ENCODE measurements at regions not wholly inside any gene's neighbourhood (a gene's known extent, or its start where the extent isn't known, plus 50 kb on each side); places are given as distances from the start of the nearest gene placed in this dataset.

DNA sequence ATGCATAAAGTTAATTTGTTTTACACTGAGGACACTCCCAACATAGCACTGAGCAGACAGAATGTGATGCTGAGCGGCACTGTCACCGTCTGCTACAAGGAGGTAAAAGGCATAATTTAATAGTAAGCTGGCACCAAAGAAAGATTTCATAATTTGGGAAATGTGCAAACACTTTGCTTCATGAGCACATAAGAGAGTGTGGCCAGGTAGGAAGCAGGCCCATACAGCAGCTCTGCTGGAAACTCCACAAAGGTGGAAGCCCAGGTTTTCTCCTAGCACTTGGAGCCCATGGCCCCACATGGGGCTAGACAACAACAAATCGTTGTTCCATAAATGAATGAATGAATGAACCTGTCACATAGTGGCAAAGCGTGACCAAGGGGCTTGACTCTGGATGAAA lies 68.5 kb upstream of the CACNA2D3 start:
- Histone ChIP-seq H3K9me3 (ENCODE audit: insufficient read depth in 2 of 2, low read depth in 1 of 2, low read length in 1 of 2) (no peaks in the 10 kb centered on the region), H3K79me2 (ENCODE audit: control insufficient read depth in 1 of 2, insufficient read depth in 2 of 2, low read length in 2 of 2) (no peaks in the 10 kb centered on the region), H4K91ac (replicated peaks; ENCODE audit: insufficient read length, low read length) (no peak overlapping the region), H3K9ac (replicated peaks in 1 of 4; ENCODE audit: extremely low read depth in 1 of 4, low read depth in 3 of 4, low read length in 3 of 4) (no peak overlapping the region), H2BK20ac (ENCODE audit: low read length) (no peak overlapping the region), H3K4me1 (replicated peaks in 1 of 4; ENCODE audit: control insufficient read depth in 3 of 4, insufficient read depth in 4 of 4, low read length in 3 of 4) (peaks cover 0 to 3% (median 0%) of the 10 kb centered on the region in 4 experiments; a peak in 2 of 7 replicates), H2BK120ac (replicated peaks; ENCODE audit: low read depth, low read length) (no peak overlapping the region), H3K36me3 (ENCODE audit: control insufficient read depth in 2 of 4, insufficient read depth in 4 of 4, low read length in 3 of 4) (no peaks in the 10 kb centered on the region), H2AFZ (ENCODE audit: low read length) (no peak overlapping the region), H3K14ac (ENCODE audit: insufficient read length) (no peak overlapping the region), H2BK5ac (ENCODE audit: low read depth, low read length) (no peak overlapping the region), H2BK15ac (ENCODE audit: low read length) (no peak overlapping the region), H3K56ac (replicated peaks; ENCODE audit: insufficient read length, low read depth, low read length) (no peak overlapping the region), H3K79me1 (ENCODE audit: low read depth, low read length) (no peaks in the 10 kb centered on the region), H2BK12ac (ENCODE audit: low read depth, low read length) (no peak overlapping the region), H4K5ac (ENCODE audit: insufficient read length, low read depth, low read length) (no peak overlapping the region), H3K4me3 (ENCODE audit: extremely low read depth in 1 of 4, insufficient read depth in 2 of 4, low read depth in 3 of 4, low read length in 4 of 4) (no peak overlapping the region), H4K8ac (ENCODE audit: extremely low read depth, insufficient read depth, low read length) (no peak overlapping the region), H3K4ac (replicated peaks; ENCODE audit: insufficient read length, low read depth, low read length) (no peak overlapping the region), H3K23me2 (ENCODE audit: low read depth, low read length) (no peaks in the 10 kb centered on the region), H2AK5ac (ENCODE audit: low read depth, low read length) (no peak overlapping the region), H4K20me1 (replicated peaks in 1 of 2; ENCODE audit: control insufficient read depth in 1 of 2, insufficient read depth in 2 of 2, low read length in 2 of 2) (no peaks in the 10 kb centered on the region), H3K4me2 (ENCODE audit: insufficient read depth in 1 of 2, low read depth in 2 of 2, low read length in 2 of 2) (no peak overlapping the region), H3K23ac (ENCODE audit: insufficient read length) (no peak overlapping the region), H3K18ac (ENCODE audit: extremely low read depth, low read length) (no peak overlapping the region), H3K27me3 (replicated peaks in 1 of 4; ENCODE audit: control insufficient read depth in 3 of 4, extremely low read depth in 1 of 4, insufficient read depth in 3 of 4, low read length in 3 of 4) (no peaks in the 10 kb centered on the region), H3K27ac (ENCODE audit: low read depth, low read length) (no peak overlapping the region)
- CTCF ChIA-PET (ENCODE audit: partially characterized antibody) = interaction anchor here (0.8 to 1.0 kb wide), 2 partner anchors 28 to 67 kb away, joined by 3 read pairs; no protein-coding TSS in a partner anchor
- TF ChIP-seq, protein P1, sequence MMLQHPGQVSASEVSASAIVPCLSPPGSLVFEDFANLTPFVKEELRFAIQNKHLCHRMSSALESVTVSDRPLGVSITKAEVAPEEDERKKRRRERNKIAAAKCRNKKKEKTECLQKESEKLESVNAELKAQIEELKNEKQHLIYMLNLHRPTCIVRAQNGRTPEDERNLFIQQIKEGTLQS (IDR thresholded peaks at IDR 0.05; ENCODE audit: insufficient read depth, low read depth, low read length) = no peak
- no peak for TF ChIP-seq SP1 (IDR thresholded peaks at IDR 0.05; ENCODE audit: low read depth, low read length)
- no peak for TF ChIP-seq BCL11A (IDR thresholded peaks at IDR 0.05; ENCODE audit: low read depth in 2 of 2, low read length in 2 of 2)
- TF ChIP-seq CREB1 (IDR thresholded peaks at IDR 0.05) = no peak
- no peak for TF ChIP-seq HDAC2 (IDR thresholded peaks at IDR 0.05; ENCODE audit: borderline replicate concordance in 1 of 2, low read depth in 2 of 2, low read length in 2 of 2)
- no peak for TF ChIP-seq CBX5 (IDR thresholded peaks at IDR 0.05; ENCODE audit: low read depth, low read length)
- TF ChIP-seq SAP30 (IDR thresholded peaks at IDR 0.05; ENCODE audit: insufficient read depth, insufficient replicate concordance, low read length) = no peak
- no peak for TF ChIP-seq EGR1 (IDR thresholded peaks at IDR 0.05; ENCODE audit: borderline replicate concordance, low read depth, low read length)
- no peak for TF ChIP-seq RBBP5 (IDR thresholded peaks at IDR 0.05; ENCODE audit: borderline replicate concordance, low read depth, low read length)
- TF ChIP-seq RFX5 (IDR thresholded peaks at IDR 0.05; ENCODE audit: borderline replicate concordance, low read depth, low read length) = no peak
- no peak for TF ChIP-seq RAD21 (IDR thresholded peaks at IDR 0.05 in 1 of 2, conservative IDR thresholded peaks at IDR 0.05 in 1 of 2; ENCODE audit: low read depth in 2 of 2, low read length in 2 of 2)
- TF ChIP-seq POLR2A (IDR thresholded peaks at IDR 0.05; ENCODE audit: control extremely low read depth in 1 of 2, low read depth in 2 of 2, low read length in 2 of 2) = no peak
- no peak for TF ChIP-seq NRF1 (IDR thresholded peaks at IDR 0.05; ENCODE audit: low read depth, low read length)
- no peak for TF ChIP-seq HDAC6 (IDR thresholded peaks at IDR 0.05; ENCODE audit: low read depth, low read length)
- POLR2A ChIA-PET (ENCODE audit: partially characterized antibody) = no interaction called here
- 86% methylated on average over 4 of the region's 4 CpGs; no CpG with 5 or more reads in 1 of the 2 experiments for WGBS, 2 experiments (ENCODE audit: extremely low coverage in 1 of 2, insufficient coverage in 1 of 2, insufficient read length in 1 of 2, insufficient replicate concordance in 2 of 2, low coverage in 1 of 2, low lambda C conversion rate in 2 of 2, missing lambda C conversion rate in 1 of 2)
- FAIRE-seq (no peak), DNase-seq (ENCODE audit: low read depth in 1 of 2, low spot score in 2 of 2) (no peak)

Measured in H1 (cell line).